Activated CD4-positive, alpha-beta T cell treated with anti-CD3 and anti-CD28 coated beads for 36 hours (primary cell): ENCODE measurements at regions not wholly inside any gene's neighbourhood (a gene's known extent, or its start where the extent isn't known, plus 50 kb on each side); places are given as distances from the start of the nearest gene placed in this dataset.
"Not testable (repeated sequence)": the region's sequence is repeated elsewhere in the genome, so short reads cannot be mapped to it uniquely, and the experiment has no call there.

ENCODE experiments used
- ATAC-seq: fragments of 200-7000 bp; cut with Tn5 transposase; one replicate; pipeline ENCODE4 v1.10.0; 2021; ENCODE audit warnings: mild to moderate bottlenecking, moderate library complexity
- CTCF ChIA-PET: fragments of 350-600 bp; sonication (Branson Sonifier 250); formaldehyde crosslinking; loops from one replicate; lab custom pipeline; 2021; ENCODE audit warnings: antibody characterized with exemption; lab: Charles Lee
- POLR2A ChIA-PET: fragments of 350-600 bp; sonication (Branson Sonifier 250); formaldehyde crosslinking; loops from one replicate; lab custom pipeline; 2021; ENCODE audit warnings: antibody characterized with exemption, inconsistent platforms; lab: Charles Lee
- DNase-seq: peaks from one replicate; pipeline ENCODE4 v3.0.0-alpha.2; 2020
- H3K27ac Mint-ChIP-seq: one replicate; pipeline ENCODE4 v1.8.0; 2021; ENCODE audit warnings: mixed read lengths
- H3K27me3 Mint-ChIP-seq: one replicate; pipeline ENCODE4 v1.8.0; 2021; ENCODE audit warnings: mixed read lengths
- H3K36me3 Mint-ChIP-seq: one replicate; pipeline ENCODE4 v1.8.0; 2021; ENCODE audit warnings: low read depth, mixed read lengths
- H3K4me1 Mint-ChIP-seq: one replicate; pipeline ENCODE4 v1.8.0; 2021; ENCODE audit warnings: mixed read lengths
- H3K4me3 Mint-ChIP-seq: one replicate; pipeline ENCODE4 v1.8.0; 2021; ENCODE audit warnings: mild to moderate bottlenecking, moderate library complexity, mixed read lengths
- H3K9me3 Mint-ChIP-seq: one replicate; pipeline ENCODE4 v1.8.0; 2021; ENCODE audit warnings: low read depth, mixed read lengths
- intact Hi-C, 2 experiments: fragments of 100-400 bp; cut with DNase I in 1 of 2; cut with micrococcal nuclease in 1 of 2; formaldehyde crosslinking; loops; one replicate each; pipeline versions ENCODE4 v1.14.2 to v1.15.1; 2022 to 2024; cut with DNase I, micrococcal nuclease

DNA sequence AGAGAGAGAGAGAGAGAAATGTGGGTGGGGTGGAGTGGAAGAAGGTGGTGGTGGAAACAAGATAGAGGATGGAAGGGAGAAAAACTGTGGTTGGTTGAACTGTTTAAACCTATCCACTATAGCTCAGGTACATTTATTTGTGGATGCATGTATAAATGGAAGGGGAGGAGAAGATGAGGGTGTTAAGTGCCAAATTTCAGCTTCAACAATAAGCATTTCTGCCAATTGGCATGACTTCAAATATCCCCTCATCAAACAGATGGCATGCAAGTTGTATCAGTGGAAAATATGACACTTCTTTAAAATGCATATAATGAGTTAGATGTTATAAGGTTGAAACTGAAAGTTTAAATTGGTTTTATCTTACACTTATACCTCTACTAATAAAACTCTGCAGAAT is 216.1 kb downstream of the LMBRD1 start:
- Mint-ChIP-seq H3K4me1 (peaks cover 17% of the 10 kb centered on the region), H3K27me3 (peaks cover 19% of the 10 kb centered on the region), H3K4me3 (no peak overlapping the region), H3K27ac (no peak overlapping the region), H3K9me3 (no peaks in the 10 kb centered on the region), H3K36me3 (no peaks in the 10 kb centered on the region)
- intact Hi-C loops: no loop called here
- DNase-seq: no peak
- ChIA-PET POLR2A (no interaction called here), CTCF (no interaction called here)
- ATAC-seq: no peak

DNA sequence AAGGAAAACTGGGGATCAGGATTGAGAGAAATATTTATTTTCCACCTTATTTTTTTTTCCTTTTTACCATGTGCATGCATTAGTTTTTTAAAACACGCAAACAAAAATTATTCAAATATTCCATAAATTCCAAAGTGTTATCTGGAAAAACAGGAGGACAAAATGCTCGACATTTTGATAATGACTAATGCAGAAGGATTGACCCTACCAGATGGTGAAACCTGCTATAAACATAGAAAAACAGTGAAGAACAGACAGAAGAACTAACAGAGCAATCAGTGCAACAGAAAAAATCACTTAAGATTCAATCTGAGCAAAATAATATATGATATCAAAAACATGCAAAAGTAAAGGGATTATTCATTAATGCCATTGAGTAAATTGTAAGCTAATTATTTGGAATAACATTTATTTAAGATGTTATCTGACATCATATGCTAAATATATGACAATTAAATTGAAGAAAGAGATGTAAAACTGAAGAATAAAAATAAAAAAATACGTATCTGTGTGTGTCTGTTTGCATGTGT is 218.4 kb downstream of the LMBRD1 start:
- Mint-ChIP-seq H3K4me3 (no peak overlapping the region), H3K27ac (no peak overlapping the region), H3K27me3 (peaks cover 9% of the 10 kb centered on the region), H3K36me3 (no peaks in the 10 kb centered on the region), H3K4me1 (no peaks in the 10 kb centered on the region), H3K9me3 (no peaks in the 10 kb centered on the region)
- no peak for DNase-seq
- POLR2A ChIA-PET: no interaction called here
- CTCF ChIA-PET: no interaction called here
- intact Hi-C loops: no loop called here
- no peak for ATAC-seq

DNA sequence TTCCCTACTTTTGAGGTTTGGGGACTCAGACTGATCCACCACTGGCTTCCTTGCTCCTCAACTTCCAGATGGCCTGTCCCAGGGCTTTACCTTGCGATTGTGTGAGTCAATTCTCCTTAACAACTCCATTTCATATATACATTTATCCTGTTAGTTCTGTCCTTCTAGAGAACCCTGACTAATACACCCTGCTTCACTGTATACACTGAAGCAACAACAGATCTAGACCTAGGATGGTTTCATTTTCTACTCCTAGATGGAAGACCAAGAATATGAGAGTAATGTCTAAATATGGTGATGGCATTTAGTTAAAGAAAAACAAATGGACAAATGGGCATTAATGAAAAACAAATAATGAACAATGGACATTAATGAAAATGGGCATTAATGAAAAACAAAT is 225.6 kb downstream of the LMBRD1 start:
- no peaks in the 10 kb centered on the region for H3K4me1 Mint-ChIP-seq
- CTCF ChIA-PET: no interaction called here
- intact Hi-C loops: no loop called here
- ATAC-seq (no peak), DNase-seq (no peak)
- POLR2A ChIA-PET: no interaction called here
- H3K27me3 Mint-ChIP-seq: peaks cover 7% of the 10 kb centered on the region
- no peaks in the 10 kb centered on the region for H3K9me3 Mint-ChIP-seq
- H3K27ac Mint-ChIP-seq: no peak overlapping the region
- no peak overlapping the region for H3K4me3 Mint-ChIP-seq
- no peaks in the 10 kb centered on the region for H3K36me3 Mint-ChIP-seq

DNA sequence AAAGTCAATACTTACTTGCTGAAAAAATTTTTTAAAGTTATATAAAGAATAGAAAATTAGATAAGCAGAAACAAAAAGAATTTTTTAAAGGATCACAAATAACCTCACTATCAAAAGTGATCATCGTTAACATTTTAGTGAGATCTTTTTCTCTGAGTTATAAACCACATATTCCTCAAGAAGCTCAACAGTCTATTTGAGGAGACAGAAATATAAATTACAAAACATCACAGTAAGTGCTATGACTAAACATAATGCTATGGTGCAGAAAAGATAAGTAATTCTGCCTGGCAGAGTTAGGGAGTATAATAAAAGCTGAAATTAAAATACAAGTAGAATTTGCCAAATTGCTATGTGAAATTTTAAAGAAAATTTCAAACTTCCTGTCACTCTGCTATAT is 226.7 kb downstream of the LMBRD1 start:
- Mint-ChIP-seq H3K4me1 (no peaks in the 10 kb centered on the region), H3K27me3 (peaks cover 7% of the 10 kb centered on the region), H3K27ac (no peak overlapping the region), H3K4me3 (no peak overlapping the region), H3K36me3 (no peaks in the 10 kb centered on the region), H3K9me3 (no peaks in the 10 kb centered on the region)
- ChIA-PET CTCF (no interaction called here), POLR2A (no interaction called here)
- DNase-seq: no peak
- no peak for ATAC-seq
- intact Hi-C loops: no loop called here

DNA sequence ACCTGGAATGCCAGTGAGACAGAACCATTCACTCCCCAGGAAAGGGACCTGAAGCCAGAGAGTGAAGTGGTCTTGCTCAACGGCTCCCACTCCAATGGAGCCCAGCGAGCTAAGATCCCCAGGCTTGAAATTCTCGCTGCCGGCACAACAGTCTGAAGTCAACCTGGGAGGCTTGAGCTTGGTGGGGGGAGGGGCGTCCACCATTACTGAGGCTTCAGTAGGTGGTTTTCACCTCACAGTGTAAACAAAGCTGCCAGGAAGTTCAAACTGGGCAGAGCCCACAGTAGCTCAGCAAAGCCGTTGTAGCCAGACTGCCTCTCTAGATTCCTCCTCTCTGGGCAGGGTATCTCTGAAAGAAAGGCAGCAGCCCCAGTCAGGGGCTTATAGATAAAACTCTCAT is 236.2 kb downstream of the LMBRD1 start:
- H3K4me1 Mint-ChIP-seq, ATAC-seq, H3K27ac Mint-ChIP-seq, H3K9me3 Mint-ChIP-seq, POLR2A ChIA-PET, H3K27me3 Mint-ChIP-seq, H3K36me3 Mint-ChIP-seq, DNase-seq, intact Hi-C loops, H3K4me3 Mint-ChIP-seq: not testable (repeated sequence)
- CTCF ChIA-PET: interaction anchor here (0.7 kb wide), 1 partner anchor 105 kb away, joined by 3 read pairs; no protein-coding TSS in a partner anchor

DNA sequence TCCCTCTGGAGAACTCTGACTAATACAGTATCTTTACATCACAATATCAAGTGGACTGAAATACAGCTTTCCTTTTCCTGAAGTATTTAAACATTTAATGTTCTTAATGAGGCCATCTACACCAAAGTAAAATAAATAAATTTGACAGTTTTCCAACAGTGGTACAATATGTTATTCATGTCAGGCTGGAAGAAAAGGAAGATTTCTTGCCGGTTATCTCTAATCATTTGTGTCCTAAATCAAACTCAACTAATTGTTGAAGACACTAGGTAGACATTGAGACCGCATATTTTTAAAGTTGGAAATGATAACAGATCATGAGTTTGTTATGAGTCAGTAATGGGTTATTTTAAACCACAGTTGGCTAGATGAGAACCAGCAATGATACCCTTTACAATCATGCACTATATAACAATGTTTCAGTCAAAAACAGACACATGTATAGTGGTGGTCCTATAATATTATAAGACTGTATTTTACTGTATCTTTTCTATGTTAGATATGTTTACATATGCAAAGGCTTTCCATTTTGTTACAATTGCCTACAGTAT is 241.6 kb downstream of the LMBRD1 start:
- Mint-ChIP-seq H3K4me3 (no peak overlapping the region), H3K4me1 (no peaks in the 10 kb centered on the region), H3K27ac (no peak overlapping the region), H3K9me3 (no peaks in the 10 kb centered on the region), H3K27me3 (no peaks in the 10 kb centered on the region), H3K36me3 (no peaks in the 10 kb centered on the region)
- ChIA-PET CTCF (no interaction called here), POLR2A (no interaction called here)
- intact Hi-C loops: no loop called here
- ATAC-seq (no peak), DNase-seq (no peak)

DNA sequence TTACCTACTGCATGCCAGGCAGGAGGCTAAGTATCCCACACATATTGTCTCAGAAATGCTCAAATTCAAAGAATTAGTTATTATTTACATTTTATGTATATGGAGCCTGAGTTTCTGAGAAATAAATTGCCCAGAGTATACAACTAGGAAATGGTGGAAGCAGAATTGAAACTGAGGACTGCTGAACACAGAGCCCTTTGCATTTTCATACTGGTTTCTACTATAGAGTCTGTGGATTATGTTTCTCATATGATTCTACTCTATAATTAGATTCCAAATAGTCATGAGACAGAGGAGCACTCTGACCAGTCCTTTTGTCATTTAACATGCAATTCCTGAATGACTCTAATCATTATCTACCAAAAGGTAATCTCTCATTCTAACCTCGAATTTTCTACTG is 254.3 kb downstream of the LMBRD1 start:
- ATAC-seq: no peak
- DNase-seq: no peak
- CTCF ChIA-PET: no interaction called here
- no peak overlapping the region for H3K27ac Mint-ChIP-seq
- no peak overlapping the region for H3K4me3 Mint-ChIP-seq
- peaks cover 2% of the 10 kb centered on the region for H3K9me3 Mint-ChIP-seq
- H3K27me3 Mint-ChIP-seq: no peaks in the 10 kb centered on the region
- H3K36me3 Mint-ChIP-seq: no peaks in the 10 kb centered on the region
- intact Hi-C loops: no loop called here
- H3K4me1 Mint-ChIP-seq: no peaks in the 10 kb centered on the region
- POLR2A ChIA-PET: no interaction called here

DNA sequence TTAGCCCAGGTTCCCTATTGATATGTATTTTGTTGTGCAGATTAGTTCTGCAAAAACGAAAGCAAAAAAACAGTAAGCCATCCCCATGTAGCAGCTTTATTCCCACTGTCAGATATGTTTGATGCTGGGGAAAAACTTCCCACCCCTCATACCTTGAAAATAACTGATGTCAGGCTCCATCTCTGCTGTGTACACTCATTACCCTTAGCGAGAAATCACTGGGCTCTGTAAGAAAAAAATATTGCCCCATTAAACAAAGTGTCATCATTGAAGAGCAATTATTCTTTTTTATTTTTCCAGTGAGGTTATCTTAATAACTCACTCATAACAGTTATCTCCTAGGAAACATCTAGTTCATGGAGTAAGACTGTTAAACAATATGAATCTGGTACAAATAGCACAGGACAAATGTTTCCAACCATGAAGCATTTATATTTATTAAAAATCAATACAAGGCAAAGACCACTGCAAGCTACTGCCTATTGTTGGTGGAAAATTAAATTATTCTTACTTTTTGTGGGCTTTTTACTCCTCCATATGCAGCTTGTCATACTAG is 268.8 kb downstream of the LMBRD1 start:
- Mint-ChIP-seq H3K27me3 (no peaks in the 10 kb centered on the region), H3K9me3 (peaks cover 2% of the 10 kb centered on the region), H3K27ac (no peak overlapping the region), H3K36me3 (no peaks in the 10 kb centered on the region), H3K4me3 (no peak overlapping the region), H3K4me1 (no peaks in the 10 kb centered on the region)
- ATAC-seq (no peak), DNase-seq (no peak)
- intact Hi-C loops: no loop called here
- ChIA-PET CTCF (no interaction called here), POLR2A (no interaction called here)

DNA sequence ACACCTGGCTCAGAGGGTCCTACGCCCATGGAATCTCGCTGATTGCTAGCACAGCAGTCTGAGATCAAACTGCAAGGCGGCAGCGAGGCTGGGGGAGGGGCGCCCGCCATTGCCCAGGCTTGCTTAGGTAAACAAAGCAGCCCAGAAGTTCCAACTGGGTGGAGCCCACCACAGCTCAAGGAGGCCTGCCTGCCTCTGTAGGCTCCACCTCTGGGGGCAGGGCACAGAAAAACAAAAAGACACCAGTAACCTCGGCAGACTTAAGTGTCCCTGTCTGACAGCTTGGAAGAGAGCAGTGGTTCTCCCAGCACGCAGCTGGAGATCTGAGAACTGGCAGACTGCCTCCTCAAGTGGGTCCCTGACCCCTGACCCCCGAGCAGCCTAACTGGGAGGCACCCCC is 281.3 kb downstream of the LMBRD1 start:
- H3K27me3 Mint-ChIP-seq, intact Hi-C loops, H3K9me3 Mint-ChIP-seq, H3K27ac Mint-ChIP-seq, POLR2A ChIA-PET, H3K36me3 Mint-ChIP-seq, H3K4me3 Mint-ChIP-seq, CTCF ChIA-PET, H3K4me1 Mint-ChIP-seq, DNase-seq, ATAC-seq: not testable (repeated sequence)

DNA sequence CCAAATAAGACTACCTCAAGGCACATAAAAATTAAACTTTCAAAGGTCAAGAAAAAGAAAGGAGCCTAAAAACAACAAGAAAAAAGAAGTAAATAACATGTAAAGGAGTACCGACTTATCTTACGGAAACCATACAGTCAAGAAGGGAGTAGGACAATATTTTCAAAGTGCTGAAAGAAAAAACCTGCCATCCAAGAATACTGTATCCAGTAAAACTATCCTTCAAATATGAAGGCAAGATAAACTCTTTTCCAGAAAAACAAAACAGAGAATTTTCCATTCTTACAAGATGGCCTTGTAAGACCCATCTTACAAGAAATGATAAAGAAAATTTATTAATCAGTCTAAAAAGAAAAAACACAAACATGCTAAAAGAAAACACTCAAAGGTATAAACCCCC is 302.2 kb downstream of the LMBRD1 start:
- Mint-ChIP-seq H3K27me3 (no peaks in the 10 kb centered on the region), H3K27ac (no peak overlapping the region), H3K4me1 (no peaks in the 10 kb centered on the region), H3K4me3 (no peak overlapping the region), H3K9me3 (peaks cover 9% of the 10 kb centered on the region), H3K36me3 (no peaks in the 10 kb centered on the region)
- intact Hi-C loops: no loop called here
- ChIA-PET POLR2A (no interaction called here), CTCF (no interaction called here)
- DNase-seq (no peak), ATAC-seq (no peak)

DNA sequence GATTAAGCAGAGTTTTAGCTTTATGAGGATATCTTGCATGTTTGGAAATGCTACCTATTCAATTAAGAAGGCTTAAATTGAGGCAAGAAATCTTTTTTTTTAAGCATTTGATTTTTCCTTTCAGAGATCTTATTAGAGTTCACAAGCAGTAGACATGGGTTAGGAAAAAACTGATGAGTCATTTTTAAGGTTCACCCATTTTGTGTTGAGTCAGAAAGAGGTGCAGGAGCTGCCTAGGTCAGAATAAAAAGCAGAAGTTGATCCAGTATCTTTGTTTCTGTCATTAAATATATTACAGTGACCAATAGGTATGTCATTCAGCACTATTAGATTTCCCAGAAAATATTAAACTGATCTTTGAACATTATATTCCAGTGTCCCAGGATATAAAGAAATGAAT is 306.8 kb downstream of the LMBRD1 start:
- DNase-seq: no peak
- POLR2A ChIA-PET: no interaction called here
- Mint-ChIP-seq H3K4me1 (no peaks in the 10 kb centered on the region), H3K27ac (no peak overlapping the region), H3K9me3 (peaks cover 12% of the 10 kb centered on the region), H3K4me3 (no peak overlapping the region), H3K27me3 (no peaks in the 10 kb centered on the region), H3K36me3 (no peaks in the 10 kb centered on the region)
- intact Hi-C loops: loop anchor here in 1 of 2 experiments (5.0 kb wide), 1 partner anchor 613 kb away; no protein-coding TSS in a partner anchor
- CTCF ChIA-PET: no interaction called here
- no peak for ATAC-seq

DNA sequence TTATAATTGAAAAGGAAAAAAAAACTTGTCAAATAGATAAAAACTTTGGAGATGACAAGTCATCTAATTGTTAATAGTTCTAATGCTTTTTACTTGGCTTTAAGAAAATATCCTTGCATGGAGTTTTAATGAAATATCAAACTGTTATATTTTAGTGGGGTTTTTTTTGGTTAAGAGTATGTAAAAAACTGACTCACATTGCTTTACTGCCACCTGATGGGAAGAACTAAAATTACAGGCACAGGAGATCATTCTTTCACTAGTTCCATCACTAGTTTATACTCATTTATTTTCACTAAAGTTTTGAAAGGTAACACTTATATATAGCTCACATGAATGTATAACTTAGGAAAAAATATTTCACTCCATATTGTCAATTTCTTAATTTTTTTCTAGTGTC is 309.1 kb downstream of the LMBRD1 start:
- H3K27ac Mint-ChIP-seq: no peak overlapping the region
- ATAC-seq: no peak
- no peaks in the 10 kb centered on the region for H3K36me3 Mint-ChIP-seq
- no peaks in the 10 kb centered on the region for H3K4me1 Mint-ChIP-seq
- no peaks in the 10 kb centered on the region for H3K27me3 Mint-ChIP-seq
- no peak for DNase-seq
- ChIA-PET CTCF (no interaction called here), POLR2A (no interaction called here)
- H3K4me3 Mint-ChIP-seq: no peak overlapping the region
- intact Hi-C loops: loop anchor here in 1 of 2 experiments (2.0 to 5.0 kb wide), 2 partner anchors 610 to 849 kb away; no protein-coding TSS in a partner anchor
- H3K9me3 Mint-ChIP-seq: peaks cover 6% of the 10 kb centered on the region
